ELR (cell line): ENCODE measurements at regions not wholly inside any gene's neighbourhood (a gene's known extent, or its start where the extent isn't known, plus 50 kb on each side); places are given as distances from the start of the nearest gene placed in this dataset.

Source experiments
- DNase-seq: peaks from one replicate; pipeline ENCODE4 v3.0.0-alpha.2; 2015; ENCODE audit warnings: low read depth

GRCh38 chr3:76627236-76627635 lies 412.7 kb upstream of the ROBO2 start:
- DNase-seq = no peak

GRCh38 chr3:76631251-76631650 lies 408.6 kb upstream of the ROBO2 start:
- DNase-seq = no peak

- peak; percentile 39 for DNase-seq
Observed at GRCh38 chr3:76638006-76638405, 401.9 kb upstream of the ROBO2 start.

- DNase-seq = no peak
Observed at GRCh38 chr3:76643623-76644304, 396.1 kb upstream of the ROBO2 start.

- DNase-seq = no peak
Observed at GRCh38 chr3:76644305-76644675, 395.6 kb upstream of the ROBO2 start.

GRCh38 chr3:76645724-76646123 lies 394.2 kb upstream of the ROBO2 start:
- DNase-seq = no peak

- no peak for DNase-seq
Observed at GRCh38 chr3:76646921-76647562, 392.9 kb upstream of the ROBO2 start.

GRCh38 chr3:76651784-76652183 lies 388.1 kb upstream of the ROBO2 start:
- peak; percentile 29 for DNase-seq

GRCh38 chr3:76652524-76652923 lies 387.4 kb upstream of the ROBO2 start:
- DNase-seq = no peak

- no peak for DNase-seq
Observed at GRCh38 chr3:76653640-76654251, 386.2 kb upstream of the ROBO2 start.

GRCh38 chr3:76656531-76657070 lies 383.3 kb upstream of the ROBO2 start:
- peak; percentile 55 for DNase-seq

GRCh38 chr3:76657909-76658308 lies 382.0 kb upstream of the ROBO2 start:
- no peak for DNase-seq

GRCh38 chr3:76661527-76662250 lies 378.2 kb upstream of the ROBO2 start:
- no peak for DNase-seq

- DNase-seq = no peak
Observed at GRCh38 chr3:76664816-76665215, 375.1 kb upstream of the ROBO2 start.

- DNase-seq = no peak
Observed at GRCh38 chr3:76668653-76669052, 371.2 kb upstream of the ROBO2 start.

- no peak for DNase-seq
Observed at GRCh38 chr3:76669322-76669721, 370.6 kb upstream of the ROBO2 start.

GRCh38 chr3:76673171-76673570 lies 366.7 kb upstream of the ROBO2 start:
- DNase-seq = peak; percentile 39

- DNase-seq = no peak
Observed at GRCh38 chr3:76679541-76679940, 360.4 kb upstream of the ROBO2 start.

GRCh38 chr3:76683256-76683655 lies 356.6 kb upstream of the ROBO2 start:
- DNase-seq = no peak

- DNase-seq = no peak
Observed at GRCh38 chr3:76684946-76685345, 355.0 kb upstream of the ROBO2 start.

- no peak for DNase-seq
Observed at GRCh38 chr3:76685858-76686257, 354.0 kb upstream of the ROBO2 start.

- DNase-seq = no peak
Observed at GRCh38 chr3:76687019-76687418, 352.9 kb upstream of the ROBO2 start.

GRCh38 chr3:76694063-76694462 lies 345.8 kb upstream of the ROBO2 start:
- no peak for DNase-seq
